ENCODE measurements at regions not wholly inside any gene's neighbourhood (a gene's known extent, or its start where the extent isn't known, plus 50 kb on each side); places are given as distances from the start of the nearest gene placed in this dataset.

- Histone ChIP-seq H3K27ac (ENCODE audit: low read depth, low read length) (no peak overlapping the region), H3K27me3 (ENCODE audit: insufficient read depth, low read length) (no peaks in the 10 kb centered on the region), H3K4me2 (ENCODE audit: low read length) (no peak overlapping the region), H2AFZ (ENCODE audit: low read depth, low read length, poor library complexity, severe bottlenecking) (no peak overlapping the region), H3K36me3 (ENCODE audit: control insufficient read depth in 1 of 2, insufficient read depth in 2 of 2, low read length in 2 of 2) (no peaks in the 10 kb centered on the region), H3K4me3 (replicated peaks in 1 of 2; ENCODE audit: low read depth in 1 of 2, low read length in 2 of 2) (no peak overlapping the region), H4K20me1 (ENCODE audit: insufficient read depth) (no peaks in the 10 kb centered on the region), H3K9ac (ENCODE audit: low read length) (no peak overlapping the region), H3K4me1 (ENCODE audit: control insufficient read depth in 1 of 2, insufficient read depth in 2 of 2, low read length in 2 of 2) (no peaks in the 10 kb centered on the region), H3K9me2 (ENCODE audit: insufficient read depth) (no peaks in the 10 kb centered on the region), H3K79me2 (ENCODE audit: insufficient read depth, low read length) (no peaks in the 10 kb centered on the region), H3K9me3 (ENCODE audit: control insufficient read depth in 1 of 2, insufficient read depth in 1 of 2, low read depth in 1 of 2, low read length in 2 of 2) (peaks cover 0 to 3% of the 10 kb centered on the region in 2 experiments; a peak in 2 of 4 replicates)
- BruUV-seq (replicated peaks): no TSS peak
- ChIA-PET RAD21 (ENCODE audit: low non-redundant PET in 1 of 2, low total read pairs in 2 of 2, uncharacterized antibody in 2 of 2, unreplicated experiment in 2 of 2) (no interaction called here), CTCF (no interaction called here), POLR2A (no interaction called here)
- no peak for TF ChIP-seq ATF3 (IDR thresholded peaks at IDR 0.05)
- no peak for TF ChIP-seq MAX (IDR thresholded peaks at IDR 0.05)
- no peak for TF ChIP-seq CTCF (IDR thresholded peaks at IDR 0.05 in 2 of 3, conservative IDR thresholded peaks at IDR 0.05 in 1 of 3; ENCODE audit: borderline replicate concordance in 1 of 3, insufficient read depth in 1 of 3, low read depth in 2 of 3, low read length in 2 of 3)
- no peak for TF ChIP-seq RAD21 (IDR thresholded peaks at IDR 0.05; ENCODE audit: low read depth)
- no peak for TF ChIP-seq ZBTB33 (IDR thresholded peaks at IDR 0.05; ENCODE audit: extremely low read depth, insufficient replicate concordance, low read length)
- TF ChIP-seq CEBPB (IDR thresholded peaks at IDR 0.05; ENCODE audit: low read depth): no peak
- no peak for TF ChIP-seq ELF1 (IDR thresholded peaks at IDR 0.05; ENCODE audit: borderline replicate concordance, low read depth)
- TF ChIP-seq EGR1 (IDR thresholded peaks at IDR 0.05; ENCODE audit: low read depth): no peak
- TF ChIP-seq REST (IDR thresholded peaks at IDR 0.05; ENCODE audit: low read depth): no peak
- no peak for TF ChIP-seq SP1 (IDR thresholded peaks at IDR 0.05; ENCODE audit: low read depth)
- no peak for TF ChIP-seq POLR2AphosphoS5 (IDR thresholded peaks at IDR 0.05; ENCODE audit: low read depth, low read length)
- TF ChIP-seq ZFX (IDR thresholded peaks at IDR 0.05): no peak
- TF ChIP-seq SIN3A (IDR thresholded peaks at IDR 0.05; ENCODE audit: low read depth): no peak
- TF ChIP-seq FOSL1 (IDR thresholded peaks at IDR 0.05; ENCODE audit: low read depth): no peak
- DNase-seq (ENCODE audit: low read depth, low spot score) (no peak), ATAC-seq (no peak)
- intact Hi-C loops (cut with micrococcal nuclease): no loop called here
These were observed 499.1 kb downstream of the RASEF start for GRCh38 chr9:82563841-82564240.
